B cell (primary cell): ENCODE measurements at regions not wholly inside any gene's neighbourhood (a gene's known extent, or its start where the extent isn't known, plus 50 kb on each side); places are given as distances from the start of the nearest gene placed in this dataset.

ENCODE experiments used
- ATAC-seq: fragments of 200-7000 bp; cut with Tn5 transposase; one replicate; pipeline ENCODE4 v1.10.0; 2021; ENCODE audit warnings: low read depth, mild to moderate bottlenecking, moderate number of reproducible peaks, moderate library complexity
- CTCF ChIA-PET: fragments of 350-600 bp; sonication (Branson Sonifier 250); formaldehyde crosslinking; loops from one replicate; lab custom pipeline; 2021; ENCODE audit warnings: antibody characterized with exemption, inconsistent platforms; lab: Charles Lee
- POLR2A ChIA-PET: fragments of 350-600 bp; sonication (Branson Sonifier 250); formaldehyde crosslinking; loops from one replicate; lab custom pipeline; 2021; ENCODE audit warnings: antibody characterized with exemption; lab: Charles Lee
- DNase-seq: peaks from one replicate; pipeline ENCODE4 v3.0.0; 2013
- H2AFZ ChIP-seq: 2 replicates; pipeline ENCODE4 v1.6.1; 2012; ENCODE audit warnings: mild to moderate bottlenecking, low read depth, low read length; ENCODE audit not compliant: insufficient read depth, poor library complexity, severe bottlenecking
- H3K27ac ChIP-seq, 2 donors: 1 replicate in 1 of 2; 2 replicates in 1 of 2; pipeline ENCODE4 v1.5.1; 2012 to 2013; ENCODE audit warnings: low read length in 2 of 2, mild to moderate bottlenecking in 2 of 2, moderate library complexity in 1 of 2
- H3K27me3 ChIP-seq, 4 experiments: fragments of 200-600 bp in 1 of 4; sonication (generic) in 1 of 4; replicated peaks in 1 of 4; 1 replicate in 2 of 4; 2 replicates in 2 of 4; pipeline versions ENCODE4 v1.6.1 to v1.7.0; 2013 to 2016; ENCODE audit warnings: low read length in 3 of 4, mild to moderate bottlenecking in 2 of 4, mixed read lengths in 1 of 4, moderate library complexity in 1 of 4; ENCODE audit not compliant: insufficient read depth in 4 of 4, control insufficient read depth in 3 of 4; ENCODE audit errors: control extremely low read depth in 1 of 4
- H3K36me3 ChIP-seq, 2 experiments: replicated peaks in 1 of 2; 1 replicate in 1 of 2; 2 replicates in 1 of 2; pipeline versions ENCODE4 v1.6.1 to v1.7.1; 2013; ENCODE audit warnings: low read length in 1 of 2; ENCODE audit not compliant: insufficient read depth in 2 of 2, control insufficient read depth in 1 of 2; ENCODE audit errors: control extremely low read depth in 1 of 2, extremely low read depth in 1 of 2
- H3K4me1 ChIP-seq, 2 donors: fragments of 200-600 bp in 1 of 2; sonication (generic) in 1 of 2; 1 replicate in 1 of 2; 2 replicates in 1 of 2; pipeline versions ENCODE4 v1.5.1 to v1.6.1; 2013 to 2017; ENCODE audit warnings: low read length in 2 of 2; ENCODE audit not compliant: control insufficient read depth in 2 of 2, insufficient read depth in 2 of 2
- H3K4me2 ChIP-seq: replicated peaks from 2 replicates; pipeline ENCODE3; 2012; ENCODE audit warnings: mild to moderate bottlenecking, low read depth, low read length; ENCODE audit not compliant: poor library complexity, severe bottlenecking
- H3K4me3 ChIP-seq, 5 experiments: fragments of 200-600 bp in 1 of 5; sonication (generic) in 1 of 5; 1 replicate in 3 of 5; 2 replicates in 2 of 5; pipeline versions ENCODE4 v1.5.1 to v1.7.0; 2011 to 2016; ENCODE audit warnings: low read length in 4 of 5, mild to moderate bottlenecking in 4 of 5, low read depth in 2 of 5, control low read depth in 1 of 5, moderate library complexity in 1 of 5; ENCODE audit not compliant: insufficient read depth in 1 of 5; ENCODE audit errors: control extremely low read depth in 1 of 5, extremely low read depth in 1 of 5
- H3K79me2 ChIP-seq: fragments of 200-600 bp; sonication (generic); one replicate; pipeline ENCODE4 v1.6.0; 2016; ENCODE audit warnings: low read length; ENCODE audit not compliant: control insufficient read depth, insufficient read depth
- H3K9ac ChIP-seq: fragments of 200-600 bp; sonication (generic); 2 replicates; pipeline ENCODE4 v1.6.1; 2017; ENCODE audit warnings: mild to moderate bottlenecking, low read length, moderate library complexity
- H3K9me3 ChIP-seq, 3 donors: one replicate each; pipeline versions ENCODE4 v1.6.1 to v1.7.1; 2013; ENCODE audit warnings: low read length in 2 of 3; ENCODE audit not compliant: control insufficient read depth in 2 of 3, insufficient read depth in 1 of 3; ENCODE audit errors: control extremely low read depth in 1 of 3
- H4K20me1 ChIP-seq: 2 replicates; pipeline ENCODE4 v1.6.0; 2012; ENCODE audit warnings: mild to moderate bottlenecking, low read length; ENCODE audit not compliant: insufficient read depth, control insufficient read depth, poor library complexity, severe bottlenecking
- H3K27ac Mint-ChIP-seq: one replicate; pipeline ENCODE4 v1.8.0; 2021; ENCODE audit warnings: mixed read lengths
- H3K27me3 Mint-ChIP-seq: one replicate; pipeline ENCODE4 v1.8.0; 2021; ENCODE audit warnings: mixed read lengths
- H3K4me1 Mint-ChIP-seq: one replicate; pipeline ENCODE4 v1.8.0; 2021; ENCODE audit warnings: mixed read lengths
- H3K4me3 Mint-ChIP-seq: one replicate; pipeline ENCODE4 v1.8.0; 2021; ENCODE audit warnings: mixed read lengths
- H3K9me3 Mint-ChIP-seq: one replicate; pipeline ENCODE4 v1.8.0; 2022; ENCODE audit warnings: mixed read lengths; ENCODE audit not compliant: insufficient read depth
- CTCF ChIP-seq: fragments of 200-600 bp; IDR thresholded peaks from one replicate; pipeline ENCODE4 v1.8.0; 2022; ENCODE audit warnings: antibody characterized with exemption, mild to moderate bottlenecking
- EZH2 ChIP-seq: IDR thresholded peaks from 2 replicates; pipeline ENCODE4 v1.6.1; 2012; ENCODE audit warnings: borderline replicate concordance, low read depth, mild to moderate bottlenecking, moderate library complexity, low read length; ENCODE audit not compliant: insufficient read depth, poor library complexity, severe bottlenecking
- WGBS: methylation state at CpG from one replicate; pipeline ENCODE4 v1.1.5; 2013; ENCODE audit warnings: missing lambda C conversion rate; ENCODE audit not compliant: insufficient coverage; 5-methylcytosine and 5-hydroxymethylcytosine counted together
- intact Hi-C: fragments of 100-400 bp; cut with micrococcal nuclease; formaldehyde crosslinking; loops from one replicate; pipeline ENCODE4 v1.10.0; 2022

DNA sequence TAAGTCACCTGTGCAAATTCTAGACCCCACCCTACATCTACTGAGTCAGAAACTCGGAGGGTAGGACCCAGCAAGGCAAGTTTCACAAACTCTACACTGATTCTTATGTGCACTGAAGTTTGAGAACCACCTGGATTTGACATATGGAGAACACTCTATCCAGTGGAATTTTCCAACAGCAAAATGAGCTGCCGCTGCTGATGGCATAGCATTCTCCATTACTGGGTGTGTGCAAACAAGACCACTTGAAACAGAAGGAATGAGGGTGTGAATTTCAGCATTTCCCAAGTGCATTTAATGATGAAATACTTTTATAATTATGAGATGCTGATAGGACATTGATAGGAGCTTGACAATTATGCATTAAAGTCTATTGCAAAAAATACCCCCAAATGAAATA is 229.1 kb upstream of the IL12B start:
- TF ChIP-seq CTCF (no peak), EZH2 (no peak)
- no peaks in the 10 kb centered on the region for H3K9me3 ChIP-seq
- H3K27ac ChIP-seq = no peak overlapping the region
- no peaks in the 10 kb centered on the region for H3K27me3 ChIP-seq
- ATAC-seq = no peak
- no peaks in the 10 kb centered on the region for H3K4me1 Mint-ChIP-seq
- no peak overlapping the region for H3K9ac ChIP-seq
- H3K4me2 ChIP-seq = no peak overlapping the region
- peaks cover 3% of the 10 kb centered on the region for H3K27me3 Mint-ChIP-seq
- no peaks in the 10 kb centered on the region for H3K79me2 ChIP-seq
- no peak overlapping the region for H2AFZ ChIP-seq
- H3K9me3 Mint-ChIP-seq = no peaks in the 10 kb centered on the region
- no peak overlapping the region for H3K4me3 Mint-ChIP-seq
- no peak overlapping the region for H3K27ac Mint-ChIP-seq
- H3K4me1 ChIP-seq = no peaks in the 10 kb centered on the region
- CTCF ChIA-PET = no interaction called here
- WGBS = 100% methylated on average over 1 of the region's 2 CpGs
- H3K36me3 ChIP-seq = no peaks in the 10 kb centered on the region
- no peak for DNase-seq
- H4K20me1 ChIP-seq = no peaks in the 10 kb centered on the region
- no peak overlapping the region for H3K4me3 ChIP-seq
- POLR2A ChIA-PET = no interaction called here
- intact Hi-C loops = no loop called here

GRCh38 chr5:159560088-159560487 is 229.8 kb upstream of the IL12B start:
- Histone ChIP-seq H3K9me3 (no peaks in the 10 kb centered on the region), H4K20me1 (no peaks in the 10 kb centered on the region), H2AFZ (no peak overlapping the region), H3K27me3 (no peaks in the 10 kb centered on the region), H3K4me2 (no peak overlapping the region), H3K9ac (no peak overlapping the region), H3K4me3 (no peak overlapping the region), H3K27ac (no peak overlapping the region), H3K79me2 (no peaks in the 10 kb centered on the region), H3K36me3 (no peaks in the 10 kb centered on the region), H3K4me1 (no peaks in the 10 kb centered on the region)
- Mint-ChIP-seq H3K27me3 (peaks cover 3% of the 10 kb centered on the region), H3K4me3 (no peak overlapping the region), H3K4me1 (no peaks in the 10 kb centered on the region), H3K9me3 (no peaks in the 10 kb centered on the region), H3K27ac (no peak overlapping the region)
- ATAC-seq (no peak), DNase-seq (no peak)
- intact Hi-C loops = no loop called here
- POLR2A ChIA-PET = no interaction called here
- TF ChIP-seq CTCF (no peak), EZH2 (no peak)
- WGBS = 95% methylated on average over 6 of the region's 7 CpGs
- CTCF ChIA-PET = no interaction called here
